A673 (cell line): ENCODE measurements at regions not wholly inside any gene's neighbourhood (a gene's known extent, or its start where the extent isn't known, plus 50 kb on each side); places are given as distances from the start of the nearest gene placed in this dataset.

Source experiments
- BruUV-seq: library from RNA; stranded (reverse); fragments of 400-500 nt; replicated peaks from 2 replicates; lab custom pipeline; 2021; lab: Mats Ljungman, UMichigan
- CTCF ChIA-PET: fragments of 300-600 bp; sonication (Branson Sonifier 250); formaldehyde crosslinking; loops from one replicate; lab custom pipeline; 2022; ENCODE audit warnings: antibody characterized with exemption; lab: Charles Lee
- POLR2A ChIA-PET: fragments of 300-600 bp; sonication (Branson Sonifier 250); formaldehyde crosslinking; loops from one replicate; lab custom pipeline; 2022; ENCODE audit warnings: antibody characterized with exemption; ENCODE audit not compliant: low non-redundant PET; lab: Charles Lee
- DNase-seq: peaks from one replicate; pipeline ENCODE4 v3.0.0-alpha.2; 2015; ENCODE audit warnings: low spot score
- H3K27ac ChIP-seq: fragments of 200-600 bp; sonication (generic); 2 replicates; pipeline ENCODE4 v1.5.1; 2016; ENCODE audit warnings: mixed run types, low read depth, mild to moderate bottlenecking, mixed read lengths, antibody characterized with exemption, low read length; ENCODE audit not compliant: poor library complexity, severe bottlenecking
- H3K27me3 ChIP-seq: fragments of 200-600 bp; sonication (generic); replicated peaks from 2 replicates; pipeline ENCODE4 v1.6.1; 2017; ENCODE audit warnings: mixed run types, low read depth, mild to moderate bottlenecking, mixed read lengths, antibody characterized with exemption, low read length; ENCODE audit not compliant: insufficient read depth, poor library complexity
- H3K36me3 ChIP-seq: fragments of 200-600 bp; sonication (generic); 2 replicates; pipeline ENCODE4 v1.6.1; 2016; ENCODE audit warnings: mixed run types, mild to moderate bottlenecking, mixed read lengths, antibody characterized with exemption, low read length; ENCODE audit not compliant: insufficient read depth, poor library complexity, severe bottlenecking
- H3K4me1 ChIP-seq: fragments of 200-600 bp; sonication (generic); 2 replicates; pipeline ENCODE4 v1.6.1; 2017; ENCODE audit warnings: mixed run types, mild to moderate bottlenecking, mixed read lengths, antibody characterized with exemption, low read length; ENCODE audit not compliant: insufficient read depth, poor library complexity, severe bottlenecking
- H3K4me3 ChIP-seq: fragments of 200-600 bp; sonication (generic); 2 replicates; pipeline ENCODE4 v1.5.1; 2016; ENCODE audit warnings: low read depth, mixed run types, mild to moderate bottlenecking, mixed read lengths, low read length; ENCODE audit not compliant: poor library complexity, severe bottlenecking
- H3K9me3 ChIP-seq: fragments of 200-600 bp; sonication (generic); 2 replicates; pipeline ENCODE4 v1.6.1; 2016; ENCODE audit warnings: mixed run types, low read depth, mild to moderate bottlenecking, mixed read lengths, antibody characterized with exemption, low read length; ENCODE audit not compliant: poor library complexity, severe bottlenecking
- CTCF ChIP-seq: fragments of 300-800, 200-600 bp; sonication (generic); conservative IDR thresholded peaks from 2 replicates; pipeline ENCODE4 v1.5.1; 2017; ENCODE audit warnings: low read depth, mild to moderate bottlenecking, antibody characterized with exemption, low read length, moderate library complexity, mixed read lengths
- EZH2 ChIP-seq: fragments of 200-600 bp; sonication (generic); IDR thresholded peaks from 2 replicates; pipeline ENCODE4 v1.6.1; 2017; ENCODE audit warnings: borderline replicate concordance, low read depth, mild to moderate bottlenecking, mixed read lengths, antibody characterized with exemption, low read length; ENCODE audit not compliant: poor library complexity, severe bottlenecking
- intact Hi-C: fragments of 100-400 bp; cut with micrococcal nuclease; formaldehyde crosslinking; loops from one replicate; pipeline ENCODE4 v1.10.0; 2022; ENCODE audit not compliant: unreplicated experiment

DNA sequence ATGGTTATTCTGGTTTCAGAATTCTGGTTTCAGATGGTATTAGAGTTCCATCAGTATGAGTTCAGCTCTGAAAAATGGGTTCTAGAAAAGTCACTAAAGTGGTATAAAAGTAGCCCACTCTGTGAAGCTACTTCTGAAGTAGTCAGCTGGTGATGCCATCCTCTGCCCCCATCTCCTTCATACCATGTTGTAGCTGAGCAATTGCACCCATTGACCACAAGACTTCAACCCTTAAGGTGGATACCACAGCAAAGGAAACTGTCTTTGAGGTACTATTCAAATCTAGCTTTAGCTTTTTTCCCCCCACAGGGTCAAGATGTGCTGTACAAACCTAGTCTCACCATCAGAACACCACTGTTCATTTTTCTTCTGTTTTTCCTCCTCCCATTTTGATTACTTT lies 444.9 kb downstream of the DMAC1 start:
- DNase-seq, result no peak
- Histone ChIP-seq H3K27me3 (no peaks in the 10 kb centered on the region), H3K4me1 (no peaks in the 10 kb centered on the region), H3K36me3 (no peaks in the 10 kb centered on the region), H3K27ac (no peak overlapping the region), H3K4me3 (no peak overlapping the region), H3K9me3 (no peaks in the 10 kb centered on the region)
- BruUV-seq, result no TSS peak
- ChIA-PET POLR2A (no interaction called here), CTCF (no interaction called here)
- no peak for TF ChIP-seq CTCF
- no peak for TF ChIP-seq EZH2
- intact Hi-C loops, result no loop called here

- Histone ChIP-seq H3K27me3 (no peaks in the 10 kb centered on the region), H3K9me3 (peaks cover 5% of the 10 kb centered on the region), H3K4me3 (no peak overlapping the region), H3K4me1 (no peaks in the 10 kb centered on the region), H3K27ac (no peak overlapping the region), H3K36me3 (no peaks in the 10 kb centered on the region)
- no TSS peak for BruUV-seq
- DNase-seq, result no peak
- intact Hi-C loops, result loop anchor here (10.0 kb wide), 1 partner anchor 186 kb away; no protein-coding TSS in a partner anchor
- TF ChIP-seq EZH2 (no peak), CTCF (no peak)
- POLR2A ChIA-PET, result no interaction called here
- CTCF ChIA-PET, result no interaction called here
Measured at GRCh38 chr9:7348692-7349091, 450.9 kb downstream of the DMAC1 start.

DNA sequence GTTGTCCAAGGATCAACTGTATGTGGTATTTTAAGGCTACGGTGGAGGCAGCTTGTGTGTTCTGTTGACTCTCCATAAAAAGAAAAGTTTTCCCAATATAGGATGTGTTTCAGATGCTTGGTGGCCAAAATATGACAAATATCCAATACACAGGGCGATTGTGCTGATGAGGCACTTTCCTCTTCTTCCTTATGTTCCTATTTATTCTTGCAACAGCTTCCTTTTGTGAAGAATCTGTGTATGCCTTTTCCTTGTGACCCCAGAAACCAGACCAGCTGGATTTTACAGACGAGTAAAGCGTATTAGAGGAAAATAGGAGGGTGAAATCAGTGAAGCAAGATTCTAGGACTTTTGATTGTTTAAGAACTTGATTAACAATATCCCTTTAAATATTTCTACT lies 452.0 kb downstream of the DMAC1 start:
- CTCF ChIA-PET, result no interaction called here
- no peak for DNase-seq
- H3K27ac ChIP-seq, result no peak overlapping the region
- no peak for TF ChIP-seq EZH2
- TF ChIP-seq CTCF, result no peak
- H3K27me3 ChIP-seq, result no peaks in the 10 kb centered on the region
- H3K4me1 ChIP-seq, result peaks cover 2% of the 10 kb centered on the region
- H3K9me3 ChIP-seq, result peaks cover 5% of the 10 kb centered on the region
- POLR2A ChIA-PET, result no interaction called here
- no TSS peak for BruUV-seq
- no peak overlapping the region for H3K4me3 ChIP-seq
- no peaks in the 10 kb centered on the region for H3K36me3 ChIP-seq
- intact Hi-C loops, result loop anchor here (10.0 kb wide), 1 partner anchor 187 kb away; no protein-coding TSS in a partner anchor
